AG04450 (cell line): ENCODE measurements at regions not wholly inside any gene's neighbourhood (a gene's known extent, or its start where the extent isn't known, plus 50 kb on each side); places are given as distances from the start of the nearest gene placed in this dataset.

Experiments
- CTCF ChIA-PET: fragments of 300-600, 350-600 bp; formaldehyde crosslinking; extraction: SDS; loops from one replicate; lab custom pipeline; 2022; ENCODE audit warnings: antibody characterized with exemption, inconsistent platforms; lab: Charles Lee
- POLR2A ChIA-PET: fragments of 350-600 bp; formaldehyde crosslinking; extraction: SDS; loops from one replicate; lab custom pipeline; 2021; ENCODE audit warnings: antibody characterized with exemption, inconsistent platforms; lab: Yijun Ruan, JAX
- DNase-seq: peaks from one replicate; pipeline ENCODE4 v3.0.0-alpha.2; 2011; ENCODE audit warnings: low read depth, low spot score
- H3K27ac ChIP-seq: one replicate; pipeline ENCODE4 v1.5.1; 2012; ENCODE audit warnings: low read depth, low read length, control low read depth
- H3K27me3 ChIP-seq: one replicate; pipeline ENCODE4 v1.6.0; 2012; ENCODE audit warnings: low read length; ENCODE audit not compliant: control insufficient read depth, insufficient read depth
- H3K4me3 ChIP-seq: 2 replicates; pipeline ENCODE4 v1.5.1; 2011; ENCODE audit warnings: mild to moderate bottlenecking, low read depth, low read length, control low read depth
- H3K9me3 ChIP-seq: 2 replicates; pipeline ENCODE4 v1.5.1; 2012; ENCODE audit warnings: low read length; ENCODE audit not compliant: control insufficient read depth, insufficient read depth
- TF ChIP-seq, protein P1 (sequence below): IDR thresholded peaks from 2 replicates; pipeline ENCODE4 v1.5.1; 2011; ENCODE audit warnings: low read depth, low read length, control low read depth, inconsistent platforms

DNA sequence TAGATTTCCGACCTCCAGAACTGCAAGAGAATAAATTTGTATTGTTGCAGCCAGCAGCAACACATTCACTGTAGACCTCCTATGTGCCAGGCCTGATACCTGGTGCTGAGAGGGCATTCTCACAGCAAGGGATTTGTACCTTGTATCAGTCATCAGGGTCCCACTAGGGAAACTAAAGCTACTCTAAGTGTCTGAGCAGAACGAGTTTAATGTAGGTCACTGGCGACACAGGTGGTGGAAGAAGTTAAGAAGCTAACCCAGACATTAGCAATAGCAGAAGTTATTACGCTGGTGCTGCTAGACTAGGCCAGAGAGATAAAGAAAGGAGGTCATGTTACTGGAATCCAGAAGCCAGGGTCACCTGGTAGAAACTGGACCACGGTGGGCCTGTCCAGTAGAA lies 60.5 kb upstream of the BCL6 start:
- H3K27me3 ChIP-seq = no peaks in the 10 kb centered on the region
- DNase-seq = no peak
- H3K9me3 ChIP-seq = no peaks in the 10 kb centered on the region
- ChIA-PET CTCF (interaction anchor here (1.6 kb wide), 1 partner anchor 58 kb away, joined by 4 read pairs; no protein-coding TSS in a partner anchor), POLR2A (no interaction called here)
- TF ChIP-seq, protein P1, sequence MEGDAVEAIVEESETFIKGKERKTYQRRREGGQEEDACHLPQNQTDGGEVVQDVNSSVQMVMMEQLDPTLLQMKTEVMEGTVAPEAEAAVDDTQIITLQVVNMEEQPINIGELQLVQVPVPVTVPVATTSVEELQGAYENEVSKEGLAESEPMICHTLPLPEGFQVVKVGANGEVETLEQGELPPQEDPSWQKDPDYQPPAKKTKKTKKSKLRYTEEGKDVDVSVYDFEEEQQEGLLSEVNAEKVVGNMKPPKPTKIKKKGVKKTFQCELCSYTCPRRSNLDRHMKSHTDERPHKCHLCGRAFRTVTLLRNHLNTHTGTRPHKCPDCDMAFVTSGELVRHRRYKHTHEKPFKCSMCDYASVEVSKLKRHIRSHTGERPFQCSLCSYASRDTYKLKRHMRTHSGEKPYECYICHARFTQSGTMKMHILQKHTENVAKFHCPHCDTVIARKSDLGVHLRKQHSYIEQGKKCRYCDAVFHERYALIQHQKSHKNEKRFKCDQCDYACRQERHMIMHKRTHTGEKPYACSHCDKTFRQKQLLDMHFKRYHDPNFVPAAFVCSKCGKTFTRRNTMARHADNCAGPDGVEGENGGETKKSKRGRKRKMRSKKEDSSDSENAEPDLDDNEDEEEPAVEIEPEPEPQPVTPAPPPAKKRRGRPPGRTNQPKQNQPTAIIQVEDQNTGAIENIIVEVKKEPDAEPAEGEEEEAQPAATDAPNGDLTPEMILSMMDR = no peak
- H3K4me3 ChIP-seq = no peak overlapping the region
- H3K27ac ChIP-seq = no peak overlapping the region

GRCh38 chr3:187807086-187807862 lies 62.0 kb upstream of the BCL6 start:
- Histone ChIP-seq H3K9me3 (no peaks in the 10 kb centered on the region), H3K4me3 (no peak overlapping the region), H3K27me3 (no peaks in the 10 kb centered on the region), H3K27ac (no peak overlapping the region)
- peak; percentile 30 for DNase-seq
- POLR2A ChIA-PET = no interaction called here
- TF ChIP-seq, protein P1 = no peak
- CTCF ChIA-PET = no interaction called here

DNA sequence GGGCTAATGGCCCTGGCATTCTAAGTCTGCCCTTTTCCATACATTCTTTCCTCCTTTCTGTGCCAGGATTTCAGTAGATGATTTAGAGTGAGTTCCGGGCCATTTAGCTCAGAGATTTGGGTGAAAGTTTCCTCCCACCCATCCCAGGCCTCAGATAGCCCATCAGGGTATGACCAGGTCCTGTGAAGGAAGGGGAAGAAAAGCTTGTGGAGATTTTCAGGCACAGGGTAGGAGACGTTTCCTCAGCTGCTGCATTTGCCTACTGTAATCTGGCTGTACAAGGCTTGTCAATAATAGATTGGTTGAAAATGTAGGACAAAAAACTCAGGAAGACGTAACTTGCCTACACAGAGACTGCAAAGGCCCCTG lies 63.2 kb upstream of the BCL6 start:
- H3K4me3 ChIP-seq = no peak overlapping the region
- ChIA-PET POLR2A (no interaction called here), CTCF (no interaction called here)
- TF ChIP-seq, protein P1 = no peak
- no peaks in the 10 kb centered on the region for H3K27me3 ChIP-seq
- DNase-seq = no peak
- no peaks in the 10 kb centered on the region for H3K9me3 ChIP-seq
- H3K27ac ChIP-seq = no peak overlapping the region

DNA sequence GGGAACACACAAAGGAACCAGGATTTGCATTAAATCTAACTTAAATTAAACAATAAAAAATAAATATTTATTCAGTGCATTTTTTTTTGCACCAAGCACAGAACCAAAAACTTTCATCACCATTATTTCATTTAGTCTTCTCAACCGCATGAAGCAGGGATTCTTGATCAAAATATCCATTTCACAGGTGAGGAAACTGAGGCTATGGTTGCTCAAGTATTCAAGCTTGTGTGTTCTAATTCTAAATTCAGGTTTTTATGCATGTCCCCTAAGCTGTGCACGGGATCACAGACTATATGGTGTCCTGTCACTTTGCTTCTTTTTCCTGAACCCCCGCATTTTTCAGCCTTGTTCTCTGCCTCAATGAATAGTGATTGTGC lies 64.3 kb upstream of the BCL6 start:
- ChIA-PET CTCF (no interaction called here), POLR2A (no interaction called here)
- TF ChIP-seq, protein P1 = no peak
- Histone ChIP-seq H3K27ac (no peak overlapping the region), H3K4me3 (no peak overlapping the region), H3K27me3 (no peaks in the 10 kb centered on the region), H3K9me3 (no peaks in the 10 kb centered on the region)
- no peak for DNase-seq

- H3K4me3 ChIP-seq = no peak overlapping the region
- TF ChIP-seq, protein P1 = no peak
- ChIA-PET POLR2A (interaction anchor here (0.9 kb wide), 1 partner anchor 65 kb away, joined by 3 read pairs; the partner anchor contains the start of gene BCL6), CTCF (no interaction called here)
- H3K27ac ChIP-seq = no peak overlapping the region
- no peaks in the 10 kb centered on the region for H3K27me3 ChIP-seq
- DNase-seq = no peak
- H3K9me3 ChIP-seq = no peaks in the 10 kb centered on the region
Observed at GRCh38 chr3:187810021-187810446, 64.8 kb upstream of the BCL6 start.
